Spleen (tissue), 7 donors: ENCODE measurements at regions not wholly inside any gene's neighbourhood (a gene's known extent, or its start where the extent isn't known, plus 50 kb on each side); places are given as distances from the start of the nearest gene placed in this dataset.

Experiments
- CTCF ChIP-seq, 11 experiments: fragments of 200-600 bp in 7 of 11; fragments of 450-650 bp in 4 of 11; sonication (generic) in 4 of 11; IDR thresholded peaks in 8 of 11; conservative IDR thresholded peaks in 3 of 11; 1 replicate in 7 of 11; 2 replicates in 4 of 11; pipeline versions ENCODE4 v1.4.0 to v1.8.0; 2016 to 2021; ENCODE audit warnings: antibody characterized with exemption in 11 of 11, inconsistent platforms in 4 of 11, mild to moderate bottlenecking in 1 of 11
- POLR2A ChIP-seq, 3 donors: fragments of 450-650 bp; IDR thresholded peaks; one replicate each; pipeline ENCODE4 v1.5.1; 2017; ENCODE audit warnings: antibody characterized with exemption in 3 of 3, mild to moderate bottlenecking in 1 of 3
- donor health status: DM: no; HTN: no; CAD: no; lungs with moderate emphysema.
- donor health status: DM: no; HTN: no; CAD: no.
- donor health status: DM: no; HTN: no; CAD: no.

DNA sequence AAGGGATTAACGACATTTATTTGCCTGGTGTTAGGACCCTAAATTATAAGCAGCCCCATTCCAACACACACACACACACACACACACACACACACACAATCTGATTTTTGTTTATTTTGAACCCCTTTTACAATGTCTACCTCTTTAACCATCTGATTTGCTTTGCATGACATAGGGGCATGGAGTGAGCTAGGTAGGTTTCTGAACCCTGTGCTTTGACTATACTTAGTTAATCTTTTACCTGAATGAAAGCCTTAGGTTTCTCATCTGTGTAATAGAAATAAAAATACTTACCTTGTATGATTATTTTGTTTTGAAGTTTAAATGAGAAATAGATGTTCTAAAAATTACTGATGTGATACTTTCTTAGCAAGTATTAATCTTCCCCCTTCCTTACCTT, 94.7 kb upstream of the FOLH1 start:
- TF ChIP-seq CTCF (IDR thresholded peaks at IDR 0.05 in 8 of 11, conservative IDR thresholded peaks at IDR 0.05 in 3 of 11) (no peak), POLR2A (IDR thresholded peaks at IDR 0.05) (no peak)
